Lower leg skin (tissue), 4 donors: ENCODE measurements at regions not wholly inside any gene's neighbourhood (a gene's known extent, or its start where the extent isn't known, plus 50 kb on each side); places are given as distances from the start of the nearest gene placed in this dataset.

Source experiments
- DNase-seq, 2 donors: peaks; one replicate each; pipeline ENCODE4 v3.0.0-alpha.2; 2019; ENCODE audit warnings: low spot score in 2 of 2
- H3K4me3 ChIP-seq: fragments of 200-600 bp; sonication (generic); 2 replicates; pipeline ENCODE4 v1.5.1; 2017; ENCODE audit warnings: mild to moderate bottlenecking, low read depth; ENCODE audit not compliant: poor library complexity, severe bottlenecking
- CTCF ChIP-seq, 3 donors: fragments of 450-650 bp; IDR thresholded peaks; one replicate each; pipeline ENCODE4 v1.5.1; 2016; ENCODE audit warnings: antibody characterized with exemption in 3 of 3, mild to moderate bottlenecking in 3 of 3, moderate library complexity in 2 of 3
- POLR2A ChIP-seq, 2 donors: fragments of 450-650 bp; IDR thresholded peaks; one replicate each; pipeline ENCODE4 v1.6.1; 2016 to 2017; ENCODE audit warnings: antibody characterized with exemption in 2 of 2, mild to moderate bottlenecking in 1 of 2, moderate library complexity in 1 of 2
- WGBS, 2 donors: methylation state at CpG; one replicate each; pipeline ENCODE4 v1.1.5; 2018; 5-methylcytosine and 5-hydroxymethylcytosine counted together
- intact Hi-C: fragments of 100-400 bp; cut with DNase I; formaldehyde crosslinking; loops from one replicate; pipeline ENCODE4 v1.15.0; 2023; ENCODE audit warnings: low total_unique reads

DNA sequence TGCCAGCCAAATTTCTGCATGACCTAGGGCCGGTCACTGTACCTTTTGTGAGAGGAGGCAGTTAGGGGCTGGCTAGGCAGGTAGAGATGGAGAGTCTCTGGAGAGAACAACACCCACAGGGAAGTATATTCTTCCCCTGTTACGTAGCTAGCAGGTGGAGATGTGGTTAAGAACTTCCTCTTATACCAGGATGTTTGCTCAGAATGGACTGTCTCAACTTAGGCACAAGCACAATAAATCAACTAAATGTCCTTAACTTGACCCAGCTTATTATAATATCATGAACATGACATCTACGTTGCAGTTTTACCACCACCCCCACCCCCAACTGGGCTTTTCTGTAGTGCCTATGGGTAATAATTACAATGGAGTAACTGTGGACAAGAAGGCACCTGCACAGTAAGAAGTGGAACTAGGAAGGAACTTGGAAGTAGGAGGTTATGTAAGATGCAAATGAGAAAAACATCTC lies 60.7 kb upstream of the MPEG1 start:
- WGBS, 2 donors: 62 to 68% methylated on average over 3 of the region's 3 CpGs

GRCh38 chr11:59272771-59273372 lies 60.1 kb upstream of the MPEG1 start:
- intact Hi-C loops: no loop called here

More for the DNA sequence above, 60.7 kb upstream of the MPEG1 start:
- intact Hi-C loops: no loop called here
- H3K4me3 ChIP-seq: no peak overlapping the region
- no peak for DNase-seq
- TF ChIP-seq CTCF (IDR thresholded peaks at IDR 0.05) (no peak), POLR2A (IDR thresholded peaks at IDR 0.05) (no peak)

GRCh38 chr11:59271811-59272327 lies 59.1 kb upstream of the MPEG1 start:
- no peak for TF ChIP-seq POLR2A (IDR thresholded peaks at IDR 0.05)
- no peak for TF ChIP-seq CTCF (IDR thresholded peaks at IDR 0.05)
- intact Hi-C loops: no loop called here

More at GRCh38 chr11:59272771-59273372, 60.1 kb upstream of the MPEG1 start:
- no peak overlapping the region for H3K4me3 ChIP-seq
- DNase-seq: no peak
- TF ChIP-seq CTCF (IDR thresholded peaks at IDR 0.05) (no peak), POLR2A (IDR thresholded peaks at IDR 0.05) (no peak)
- WGBS, 2 donors: 84 to 86% methylated on average over 6 of the region's 6 CpGs

DNA sequence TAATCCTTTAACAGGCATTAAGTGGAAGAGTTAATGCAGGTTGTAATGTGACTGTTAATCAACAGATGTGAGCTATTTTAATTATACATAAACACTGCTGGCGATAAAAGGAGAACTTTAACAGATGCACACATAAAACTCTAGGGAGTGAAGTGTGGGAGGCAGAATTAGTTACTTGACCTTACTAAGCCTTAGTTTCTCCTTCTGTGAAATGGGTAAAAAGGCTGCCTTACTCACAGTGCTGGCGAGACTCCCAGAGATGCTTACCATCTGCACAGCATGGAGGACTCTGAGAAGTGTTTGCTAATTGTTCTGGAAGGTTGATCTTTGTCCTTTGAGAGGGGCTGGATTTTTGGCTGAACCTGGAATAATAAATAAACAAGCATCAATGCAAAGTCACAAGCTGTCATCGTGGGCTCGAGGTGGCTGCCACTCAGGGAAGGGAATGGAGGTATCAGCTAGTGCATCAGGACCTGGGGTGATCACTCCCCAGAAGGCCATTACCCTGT lies 58.6 kb upstream of the MPEG1 start:
- no peak overlapping the region for H3K4me3 ChIP-seq
- intact Hi-C loops: no loop called here
- TF ChIP-seq CTCF (IDR thresholded peaks at IDR 0.05): no peak
- no peak for TF ChIP-seq POLR2A (IDR thresholded peaks at IDR 0.05)
- WGBS, 2 donors: 71 to 89% methylated on average over 4 of the region's 4 CpGs
- no peak for DNase-seq

More at GRCh38 chr11:59271811-59272327, 59.1 kb upstream of the MPEG1 start:
- DNase-seq: no peak
- 85 to 87% methylated on average over 4 of the region's 4 CpGs for WGBS, 2 donors
- H3K4me3 ChIP-seq: no peak overlapping the region

DNA sequence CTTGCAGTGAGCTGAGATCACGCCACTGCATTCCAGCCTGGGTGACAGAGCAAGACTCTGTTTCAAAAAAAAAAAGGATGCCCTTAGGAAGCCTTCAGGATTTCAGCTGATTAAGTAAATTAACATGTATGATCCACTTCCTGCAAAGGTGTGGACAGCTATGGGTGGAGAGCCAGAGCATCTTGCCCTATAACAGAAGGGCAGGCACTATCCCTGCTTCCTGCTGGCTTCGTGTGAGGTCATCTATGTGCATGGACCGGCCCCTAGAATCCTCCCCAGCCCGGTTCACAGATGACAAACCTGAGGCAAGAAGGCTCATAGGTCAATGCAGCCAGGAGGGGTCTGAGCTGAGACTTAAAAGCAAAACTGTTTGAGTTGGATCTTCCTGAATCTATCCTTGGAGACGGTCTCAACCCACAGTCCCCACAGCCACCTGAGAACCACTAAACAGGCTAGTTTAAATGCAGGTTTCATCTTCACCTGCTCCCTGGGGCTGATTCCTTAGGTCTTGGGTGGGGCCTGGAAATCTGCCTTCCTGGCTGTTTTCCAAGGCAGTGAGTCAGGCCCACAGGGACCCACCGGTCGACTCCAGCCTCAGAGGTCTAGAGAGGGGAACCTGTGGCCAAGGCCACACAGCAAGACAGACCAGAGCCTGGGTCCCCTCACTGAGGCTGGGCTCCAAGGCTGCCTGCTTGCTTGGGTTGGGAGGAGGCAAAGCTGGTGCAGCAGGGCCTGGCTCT lies 55.2 kb upstream of the MPEG1 start:
- TF ChIP-seq POLR2A (IDR thresholded peaks at IDR 0.05) (no peak), CTCF (IDR thresholded peaks at IDR 0.05) (no peak)
- WGBS, 2 donors: 63 to 69% methylated on average over 5 to 7 of the region's 7 CpGs
- intact Hi-C loops: no loop called here
- DNase-seq: no peak
- H3K4me3 ChIP-seq: no peak overlapping the region
